LHCN-M2 (cell line): ENCODE measurements at regions not wholly inside any gene's neighbourhood (a gene's known extent, or its start where the extent isn't known, plus 50 kb on each side); places are given as distances from the start of the nearest gene placed in this dataset.

Experiments used
- DNase-seq: peaks from one replicate; pipeline ENCODE4 v3.0.0-alpha.2; 2012; ENCODE audit warnings: low read depth

DNA sequence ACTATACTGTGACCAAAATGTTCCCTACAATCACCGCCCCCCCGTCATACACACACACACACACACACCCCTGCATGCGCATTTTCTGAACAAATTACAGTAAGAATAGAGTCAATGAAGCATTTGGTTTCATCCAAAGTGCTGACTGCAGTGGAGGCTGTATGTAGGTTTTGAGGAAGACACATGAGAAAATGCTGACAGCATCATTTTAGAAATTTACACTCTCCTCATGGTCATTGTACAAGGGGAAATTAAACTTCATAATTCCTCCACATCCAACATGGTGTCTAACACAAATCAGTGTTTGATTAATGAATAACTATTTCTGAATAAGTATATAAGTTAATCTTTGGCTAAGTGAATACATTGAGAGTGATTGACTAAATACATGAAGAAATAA, 1126.8 kb upstream of the PHF14 start:
- DNase-seq: no peak

DNA sequence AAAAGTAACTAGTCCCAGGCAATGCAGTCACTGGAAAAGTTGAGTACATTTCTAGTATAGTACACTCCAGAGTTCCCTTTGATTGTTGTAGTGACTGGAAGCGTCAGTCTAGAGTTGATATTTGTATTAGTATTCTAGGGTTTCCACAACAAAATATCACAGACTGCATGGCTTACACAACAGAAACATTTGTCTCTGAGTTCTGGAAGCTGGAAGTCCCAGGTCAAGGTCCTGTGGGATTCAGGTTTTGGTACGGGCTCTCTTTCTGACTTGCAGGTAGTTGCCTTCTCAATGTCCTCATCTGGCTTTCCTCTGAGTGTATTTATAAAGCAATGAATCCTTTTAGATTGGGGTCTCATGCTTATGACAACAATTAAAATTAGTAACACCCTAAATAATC, 1119.1 kb upstream of the PHF14 start:
- DNase-seq: no peak

DNA sequence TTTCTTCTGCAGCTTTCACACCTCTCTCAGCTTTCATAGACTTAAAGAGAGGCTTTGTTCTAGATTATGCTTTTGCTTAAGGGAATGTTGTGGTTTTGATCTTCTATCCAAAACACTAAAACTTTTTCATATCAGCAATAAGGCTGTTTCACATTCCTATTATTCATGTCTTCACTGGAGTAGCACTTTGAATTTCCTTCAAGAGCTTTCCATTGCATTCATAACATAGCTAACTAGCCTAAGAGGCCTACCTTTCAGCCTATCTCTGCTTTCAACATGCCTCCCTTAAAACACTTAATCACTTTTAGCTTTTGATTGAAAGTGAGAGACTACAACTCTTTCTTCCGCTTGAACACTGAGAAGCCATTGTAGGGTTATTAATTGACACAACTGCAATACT, 1117.0 kb upstream of the PHF14 start:
- DNase-seq: no peak

DNA sequence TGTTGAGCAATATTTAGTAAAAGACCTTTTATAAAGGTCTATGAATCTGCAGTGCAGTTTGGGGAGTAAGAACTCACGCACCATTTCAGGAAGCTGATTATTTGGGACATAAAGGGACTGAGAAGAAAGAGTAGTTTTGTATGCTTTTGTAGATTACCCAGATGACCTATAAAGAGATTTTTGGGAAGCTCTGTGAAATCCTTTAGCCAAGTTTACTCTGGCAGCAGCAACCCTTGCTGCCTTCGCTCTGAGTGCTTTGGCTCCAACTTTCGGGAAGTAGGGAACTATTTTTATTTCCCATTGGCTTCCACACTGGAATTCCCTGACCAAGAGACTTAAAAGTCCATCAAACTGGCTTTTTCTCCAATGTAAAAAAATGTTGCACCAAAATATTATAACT, 1110.1 kb upstream of the PHF14 start:
- no peak for DNase-seq

DNA sequence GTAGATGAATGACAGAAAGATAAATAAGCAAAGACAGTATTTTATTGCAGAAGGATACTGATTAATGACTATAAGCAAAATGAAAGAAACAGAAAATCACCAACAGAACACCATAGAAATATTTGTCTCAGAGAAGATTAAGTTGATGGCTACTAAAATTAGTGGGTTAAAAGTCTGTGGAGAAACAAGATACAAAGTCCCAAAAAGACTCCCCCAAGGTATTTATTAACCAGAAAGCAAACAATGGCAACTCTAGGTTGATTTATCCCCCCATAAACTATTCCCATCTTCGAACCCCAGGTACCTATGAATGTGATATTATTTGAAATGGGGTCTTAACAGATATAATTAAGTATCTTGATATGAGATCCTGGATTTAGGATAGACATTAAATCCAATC, 1104.5 kb upstream of the PHF14 start:
- no peak for DNase-seq

DNA sequence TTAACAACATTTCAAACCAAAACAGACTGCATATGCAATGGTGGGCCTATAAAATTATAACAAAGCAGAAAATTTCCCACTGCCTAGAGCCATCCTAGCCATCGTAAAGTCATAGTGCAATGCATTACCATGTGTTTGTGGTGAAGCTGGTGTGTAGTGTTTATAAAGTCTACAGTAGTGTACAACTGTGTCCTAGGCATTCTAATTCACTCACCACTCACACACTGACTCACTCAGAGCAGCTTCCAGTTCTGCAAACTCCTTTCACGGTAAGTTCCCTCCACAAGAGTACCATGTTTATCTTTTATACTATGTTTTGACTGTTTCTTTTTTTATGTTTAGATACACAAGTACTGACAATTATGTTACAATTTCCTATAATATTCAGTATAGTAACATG, 1104.1 kb upstream of the PHF14 start:
- no peak for DNase-seq

DNA sequence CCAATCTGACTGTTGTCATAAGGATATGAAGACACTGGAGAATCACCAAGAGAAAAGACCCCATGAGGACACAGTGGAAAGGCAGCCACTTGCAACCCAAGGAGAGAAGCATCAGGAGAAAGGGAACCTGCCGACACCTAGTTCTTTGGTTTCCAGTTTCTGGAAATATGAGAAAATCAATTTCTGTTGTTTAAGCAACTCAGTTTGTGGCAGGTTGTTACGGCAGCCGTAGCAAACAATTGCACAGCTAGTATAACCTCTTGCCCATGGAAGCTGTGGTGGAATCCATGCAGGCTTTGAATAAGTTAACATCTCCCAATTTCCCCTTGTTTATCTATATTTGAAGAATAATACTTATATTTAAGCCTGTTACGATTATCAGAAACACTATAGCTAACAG, 1103.0 kb upstream of the PHF14 start:
- no peak for DNase-seq

DNA sequence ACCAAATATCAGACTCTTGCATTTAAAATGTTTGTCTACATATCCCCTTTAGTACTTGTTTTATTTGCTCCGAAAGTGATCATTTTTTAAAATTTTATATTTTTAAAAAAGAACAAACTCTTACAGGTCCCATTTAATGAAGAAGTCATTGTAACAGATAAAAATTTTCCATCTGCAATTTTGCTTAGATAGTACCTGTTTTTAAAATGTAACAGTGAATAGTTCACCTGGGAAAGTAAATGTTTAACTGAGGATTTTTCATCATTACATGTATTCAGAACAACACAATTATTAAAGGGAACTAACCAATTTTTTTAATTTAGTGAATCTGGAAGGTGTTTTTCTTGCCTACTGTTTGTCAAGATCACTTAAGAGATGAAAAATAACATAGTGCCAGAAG, 1099.5 kb upstream of the PHF14 start:
- no peak for DNase-seq

DNA sequence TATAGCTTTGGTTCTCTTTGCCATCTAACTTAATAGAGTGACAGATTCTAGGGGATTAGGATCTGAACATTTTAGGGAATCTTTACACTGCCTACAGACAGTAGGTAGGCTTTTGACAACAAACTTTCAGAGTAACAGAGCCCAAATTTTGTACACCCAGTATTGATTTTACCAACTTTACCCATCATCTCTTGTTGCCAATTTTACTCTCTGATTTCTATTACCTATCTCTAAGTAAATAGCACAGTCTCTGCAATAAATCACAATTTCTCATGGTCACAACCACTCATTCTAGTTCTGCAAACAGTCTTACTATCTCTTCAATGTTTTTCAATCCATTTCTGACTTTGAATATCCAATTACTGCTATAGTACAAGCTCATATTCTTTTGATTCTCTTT, 1097.6 kb upstream of the PHF14 start:
- no peak for DNase-seq

DNA sequence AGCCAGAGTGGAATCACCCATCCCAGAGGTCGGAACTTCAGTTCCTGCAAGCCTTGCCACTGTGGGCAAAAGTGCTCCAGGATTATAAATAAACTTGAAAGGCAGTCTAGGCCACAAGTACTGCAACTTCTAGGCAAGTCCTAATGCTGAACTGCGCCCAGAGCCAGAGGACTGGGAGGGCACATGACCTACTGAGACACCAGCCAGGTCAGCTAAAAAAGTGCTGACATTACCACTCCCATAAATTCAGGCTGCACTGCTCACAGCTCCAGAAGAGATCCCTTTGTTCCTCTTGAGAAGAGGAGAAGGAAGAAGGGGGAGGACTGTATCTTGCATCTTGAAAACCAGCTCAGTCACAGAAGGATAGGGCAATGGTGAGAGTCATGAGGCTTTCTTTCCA, 1084.1 kb upstream of the PHF14 start:
- no peak for DNase-seq

DNA sequence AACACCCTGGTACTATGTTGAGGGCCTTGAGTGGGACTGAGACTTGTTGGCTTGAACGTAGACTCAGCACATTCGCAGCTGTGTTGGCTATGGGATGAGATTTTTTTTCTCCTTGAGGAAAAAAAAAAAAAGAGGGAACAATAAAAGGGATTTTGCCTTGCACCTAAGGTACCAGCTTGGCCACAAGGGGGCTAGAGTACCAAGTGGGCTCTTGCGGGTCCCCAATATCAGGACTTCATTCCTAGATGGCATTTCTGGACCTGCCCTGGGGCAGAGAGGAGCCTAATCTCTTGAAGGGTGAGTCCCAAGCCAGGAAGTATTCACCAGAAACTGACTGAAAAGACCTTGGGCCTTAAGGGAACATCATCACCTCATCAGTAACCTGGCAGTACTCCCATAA, 1083.6 kb upstream of the PHF14 start:
- DNase-seq: no peak

DNA sequence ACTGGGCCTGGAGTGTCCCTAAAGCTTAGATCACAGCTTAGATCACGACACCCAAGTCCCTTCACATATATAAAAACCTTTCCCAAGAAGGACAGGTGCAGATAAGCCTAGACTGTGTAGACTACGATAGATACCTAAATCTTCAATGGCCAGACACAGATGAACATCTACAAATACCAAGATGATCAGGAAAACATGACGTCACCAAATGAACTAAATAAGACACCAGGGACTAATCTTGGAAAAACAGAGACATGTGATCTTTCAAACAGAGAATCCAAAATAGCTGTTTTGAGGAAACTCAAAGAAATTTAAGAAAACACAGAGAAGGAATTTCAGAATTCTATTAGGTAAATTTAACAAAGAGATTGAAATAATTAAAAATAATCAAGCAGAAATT, 1082.6 kb upstream of the PHF14 start:
- no peak for DNase-seq

DNA sequence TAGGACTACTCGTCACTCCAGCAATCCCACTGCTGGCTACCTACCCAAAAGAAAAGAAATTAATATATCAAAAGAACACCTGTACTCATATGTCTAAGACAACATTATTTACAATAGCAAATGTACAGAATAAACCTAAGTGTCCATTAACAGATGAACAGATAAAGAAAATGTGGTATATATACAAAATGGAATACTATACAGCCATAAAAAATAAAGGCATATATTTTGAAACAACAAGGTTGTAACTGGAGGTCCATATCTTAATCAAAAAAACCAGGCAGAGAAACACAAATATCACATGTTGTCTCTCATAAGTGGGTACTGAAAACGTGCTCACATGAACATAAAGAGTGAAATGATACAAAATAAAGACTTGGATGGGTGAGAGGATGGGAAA, 1073.3 kb upstream of the PHF14 start:
- no peak for DNase-seq

DNA sequence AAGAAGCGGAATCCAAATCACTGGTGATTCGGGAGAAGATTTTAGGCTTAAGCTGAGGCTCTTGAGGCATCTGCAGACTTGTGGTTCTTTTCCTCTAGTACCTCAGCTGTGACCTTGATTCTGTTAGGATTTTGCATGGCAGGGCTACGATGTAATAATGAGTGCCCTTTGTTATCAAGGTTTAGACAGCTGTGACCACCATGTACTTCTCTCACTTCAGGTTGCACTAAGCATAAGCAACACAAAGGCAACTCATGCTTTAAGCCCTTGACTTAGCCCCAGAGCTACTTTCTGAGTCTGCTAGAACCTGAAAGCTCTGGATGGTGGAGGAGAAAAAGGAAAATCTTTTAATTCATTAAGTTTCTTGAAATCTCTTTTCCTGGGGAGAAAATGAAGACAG, 1052.3 kb upstream of the PHF14 start:
- no peak for DNase-seq

DNA sequence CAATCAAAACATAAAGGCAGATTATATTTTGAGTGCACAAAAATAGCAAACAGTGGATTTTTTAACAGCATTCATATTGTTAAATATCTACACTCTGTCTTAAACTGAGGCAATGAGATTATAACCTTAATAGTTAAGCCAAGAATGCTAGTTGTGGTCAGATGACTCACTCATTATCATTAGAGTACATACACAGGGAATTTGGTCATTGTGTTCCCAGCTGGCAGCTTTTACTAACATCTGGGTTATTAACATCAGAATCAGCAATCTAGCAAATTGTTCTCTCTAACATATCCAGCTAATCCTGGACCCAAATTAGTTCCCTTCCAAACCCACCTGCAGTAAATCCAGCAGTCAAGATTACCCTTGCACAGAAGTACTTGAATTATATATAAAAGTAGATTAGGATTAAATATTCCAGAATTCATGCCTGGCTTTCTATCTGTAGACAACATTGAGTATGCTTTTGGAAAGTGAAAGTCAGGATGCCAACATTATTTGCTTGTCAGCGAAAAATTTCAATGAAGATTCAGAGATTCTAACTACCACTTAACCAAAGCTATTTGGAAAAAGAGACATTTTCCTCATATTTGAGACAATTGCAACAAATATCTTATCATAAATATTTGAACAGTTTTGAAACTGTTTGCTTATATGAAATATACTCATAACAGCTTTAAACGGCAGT, 1035.6 kb upstream of the PHF14 start:
- DNase-seq: no peak

DNA sequence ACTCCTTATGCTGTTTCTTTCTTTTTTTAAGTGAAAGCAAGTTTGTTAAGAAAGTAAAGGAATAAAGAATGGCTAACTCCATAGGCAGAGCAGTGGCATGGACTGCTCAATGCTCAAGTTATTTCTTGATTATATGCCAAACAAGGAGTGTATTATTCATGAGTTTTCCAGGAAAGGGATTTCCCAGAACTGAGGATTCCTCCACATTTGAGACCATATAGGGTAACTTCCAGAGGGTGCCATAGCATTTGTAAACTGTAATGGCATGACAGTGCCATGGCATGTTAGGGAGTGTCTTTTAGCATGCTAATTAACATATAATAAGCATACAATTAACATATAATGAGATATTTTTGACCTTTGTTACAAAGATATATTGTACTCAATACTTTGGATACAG, 1034.5 kb upstream of the PHF14 start:
- no peak for DNase-seq

DNA sequence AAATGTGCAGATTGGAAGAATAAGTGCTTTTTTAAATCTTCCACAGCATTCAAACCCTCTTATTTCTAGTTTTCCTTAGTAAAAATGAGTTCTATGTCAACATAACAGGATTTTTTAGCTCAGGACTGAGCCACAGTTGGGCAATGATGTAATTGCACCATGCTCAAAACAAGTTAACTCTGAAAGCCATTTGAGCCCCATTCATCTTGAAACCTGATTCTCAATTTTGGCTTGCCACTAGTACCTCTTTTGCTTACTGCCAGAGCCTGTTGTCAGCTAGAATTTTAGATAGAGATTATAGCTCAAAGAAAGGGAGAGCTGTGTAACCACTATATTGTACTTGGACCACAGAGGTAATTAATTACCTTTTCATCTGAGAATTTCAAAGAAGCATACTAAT, 1028.5 kb upstream of the PHF14 start:
- DNase-seq: no peak

DNA sequence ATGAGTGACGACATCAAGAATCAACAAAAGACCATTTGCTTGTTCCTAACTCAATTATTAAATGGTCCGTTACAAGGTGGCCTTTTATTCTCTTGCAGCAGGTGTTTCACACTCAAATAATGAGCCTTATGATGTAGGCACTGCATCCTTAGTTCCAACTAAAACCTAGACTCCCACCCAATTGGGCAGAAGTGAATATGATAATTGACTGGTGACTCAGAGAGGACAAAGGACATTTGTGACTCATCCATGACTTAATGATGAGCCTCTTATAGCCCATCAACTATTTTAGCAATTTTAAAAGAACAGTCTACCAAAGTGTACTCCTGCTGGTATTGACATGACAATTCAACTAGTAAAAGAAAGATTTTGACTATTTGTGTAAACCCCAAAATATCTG, 1027.8 kb upstream of the PHF14 start:
- DNase-seq: no peak

DNA sequence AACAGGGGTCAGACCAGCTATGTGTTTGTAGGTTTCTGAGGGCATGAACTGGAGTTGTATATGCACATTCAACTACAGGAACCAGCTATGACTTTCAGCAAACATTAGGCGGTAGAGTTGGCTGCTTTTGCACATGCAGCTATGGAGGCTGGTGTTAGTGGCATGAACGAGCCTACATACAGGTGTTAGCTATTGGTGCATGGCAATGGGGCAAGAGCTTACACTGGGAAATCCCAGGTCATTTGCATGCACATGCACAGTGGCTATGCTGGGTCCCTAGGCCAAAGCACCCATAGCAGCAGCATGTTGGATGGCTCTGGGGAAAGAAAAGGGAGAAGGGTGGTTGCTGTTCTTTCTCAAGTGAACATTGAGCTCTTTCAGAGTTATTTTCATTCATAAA, 1018.5 kb upstream of the PHF14 start:
- no peak for DNase-seq

DNA sequence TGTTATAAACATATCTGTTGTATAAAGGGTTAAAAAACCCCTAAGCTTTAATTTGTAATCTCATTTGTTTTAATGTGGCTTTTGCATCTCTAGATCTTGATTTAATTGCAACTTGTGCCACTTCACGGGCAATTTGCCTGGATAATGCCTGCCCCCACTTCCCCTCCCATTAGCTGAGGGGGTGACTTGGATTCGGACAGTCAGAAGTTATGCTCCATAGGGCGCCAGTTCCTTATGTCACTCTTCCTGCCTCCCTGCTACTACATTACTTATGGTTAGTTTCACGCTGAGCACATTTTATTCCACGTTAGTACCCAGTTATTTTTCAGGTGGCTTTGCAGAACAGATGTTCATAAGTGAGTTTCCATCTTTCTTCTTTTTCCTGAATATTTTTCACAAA, 1015.2 kb upstream of the PHF14 start:
- DNase-seq: no peak

DNA sequence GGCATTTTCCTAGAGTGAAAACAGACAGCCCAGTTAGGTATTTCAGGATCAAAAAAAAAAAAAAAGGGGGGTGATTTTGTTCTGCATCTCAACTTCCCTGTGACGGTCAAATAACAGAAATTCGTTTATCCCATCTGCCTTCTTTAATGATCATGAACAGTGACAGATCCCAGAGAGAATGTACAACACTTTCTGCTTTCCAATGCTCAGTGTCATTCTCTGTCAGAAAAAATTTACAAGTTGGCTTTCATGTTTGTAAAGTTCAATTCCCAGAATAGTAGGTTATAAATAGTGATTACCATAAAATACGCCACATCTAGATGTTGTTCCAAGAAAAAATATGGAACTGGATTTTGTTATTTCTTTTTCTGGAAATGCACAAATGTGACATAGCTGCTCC, 1013.2 kb upstream of the PHF14 start:
- no peak for DNase-seq

DNA sequence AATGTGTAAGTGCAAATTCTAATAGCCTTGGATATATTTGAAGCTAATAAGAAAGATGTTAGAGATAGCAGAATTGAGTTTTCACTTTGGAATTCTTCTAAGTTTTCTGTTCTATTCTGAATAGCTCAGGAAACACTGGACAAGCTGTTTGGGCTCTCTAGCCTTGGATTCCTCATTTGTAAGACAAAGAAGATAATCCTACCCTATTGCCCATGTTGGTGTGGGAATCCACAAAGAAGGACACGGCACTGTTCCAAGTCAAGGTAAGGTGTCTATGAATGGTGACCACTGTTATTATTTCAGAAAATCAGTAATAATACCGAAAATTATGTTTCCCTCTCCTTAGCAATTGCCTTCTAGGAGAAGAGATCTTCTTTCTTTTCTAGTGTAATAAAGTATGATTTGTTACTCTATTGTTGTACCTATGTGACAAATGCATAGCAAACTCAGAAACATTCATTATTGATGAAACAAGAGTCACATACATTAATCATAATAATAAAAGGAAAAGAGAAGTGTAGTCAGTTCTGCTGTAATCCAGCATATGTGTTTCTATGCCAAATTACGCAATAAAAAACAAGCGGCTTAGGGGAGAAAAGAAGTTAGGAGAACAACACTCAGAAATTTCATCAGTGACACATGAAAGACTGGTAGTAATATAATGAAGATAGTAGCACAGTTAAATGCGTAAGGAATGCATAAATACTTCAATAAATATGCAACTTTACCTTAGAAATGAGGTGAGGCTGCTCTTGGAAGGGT, 1012.3 kb upstream of the PHF14 start:
- DNase-seq: no peak

DNA sequence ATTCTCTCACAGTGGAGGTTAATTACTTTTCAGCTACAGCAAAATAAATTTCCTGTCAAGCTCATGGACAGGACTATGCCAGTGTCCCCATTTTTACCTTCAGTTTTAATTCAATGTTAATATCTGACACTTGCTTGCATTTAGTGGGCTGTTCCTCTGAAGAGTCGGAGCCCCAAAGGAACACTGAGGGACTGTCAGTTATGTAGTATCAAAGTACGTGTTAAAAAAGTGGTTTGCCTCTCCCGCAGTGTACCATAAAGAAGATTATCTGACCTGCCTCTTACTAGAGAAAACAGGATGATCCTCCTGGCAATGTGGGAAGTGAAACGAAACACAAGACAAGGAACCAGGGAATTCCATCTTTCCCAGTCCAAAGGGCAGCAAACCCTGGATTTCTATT, 1010.9 kb upstream of the PHF14 start:
- no peak for DNase-seq
